ENCODE measurements at regions not wholly inside any gene's neighbourhood (a gene's known extent, or its start where the extent isn't known, plus 50 kb on each side); places are given as distances from the start of the nearest gene placed in this dataset.

- TF ChIP-seq POLR2A (IDR thresholded peaks at IDR 0.05; ENCODE audit: low read depth, low read length) (no peak), CTCF (conservative IDR thresholded peaks at IDR 0.05; ENCODE audit: low read depth, low read length) (no peak), RFX5 (IDR thresholded peaks at IDR 0.05; ENCODE audit: low read depth, low read length) (no peak), SMC3 (IDR thresholded peaks at IDR 0.05; ENCODE audit: low read depth, low read length) (no peak), RCOR1 (IDR thresholded peaks at IDR 0.05; ENCODE audit: insufficient replicate concordance, low read length) (no peak), CHD1 (IDR thresholded peaks at IDR 0.05; ENCODE audit: low read depth, low read length) (no peak), RAD21 (IDR thresholded peaks at IDR 0.05; ENCODE audit: low read length) (no peak), USF2 (IDR thresholded peaks at IDR 0.05; ENCODE audit: low read depth, low read length) (no peak), FOS (IDR thresholded peaks at IDR 0.05; ENCODE audit: low read depth, low read length) (no peak), MAZ (IDR thresholded peaks at IDR 0.05; ENCODE audit: borderline replicate concordance, low read depth, low read length) (no peak)
Measured at GRCh38 chr5:98713856-98714255, 59.6 kb upstream of the RGMB start.
